OCI-LY7 (cell line): ENCODE measurements at regions not wholly inside any gene's neighbourhood (a gene's known extent, or its start where the extent isn't known, plus 50 kb on each side); places are given as distances from the start of the nearest gene placed in this dataset.

Experiments used
- BruUV-seq: library from RNA; stranded (reverse); fragments of 400-500 nt; replicated peaks from 2 replicates; lab custom pipeline; 2021; lab: Mats Ljungman, UMichigan
- CTCF ChIA-PET: fragments of 300-600 bp; sonication (Branson Sonifier 250); formaldehyde crosslinking; loops from one replicate; lab custom pipeline; 2022; ENCODE audit warnings: antibody characterized with exemption; ENCODE audit not compliant: unreplicated experiment; lab: Charles Lee
- POLR2A ChIA-PET: fragments of 300-600 bp; sonication (Branson Sonifier 250); formaldehyde crosslinking; loops from one replicate; lab custom pipeline; 2022; ENCODE audit warnings: antibody characterized with exemption; lab: Charles Lee
- DNase-seq: peaks from one replicate; pipeline ENCODE4 v3.0.0-alpha.2; 2015; ENCODE audit warnings: low spot score
- H2AFZ ChIP-seq: fragments of 200-600 bp; sonication (generic), shearing (Covaris generic); 2 replicates; pipeline ENCODE4 v1.6.1; 2014; ENCODE audit warnings: mild to moderate bottlenecking, antibody characterized with exemption, low read length, moderate library complexity
- H3K27ac ChIP-seq: fragments of 200-600 bp; sonication (generic); 2 replicates; pipeline ENCODE4 v1.5.1; 2014; ENCODE audit warnings: mixed run types, low read depth, mild to moderate bottlenecking, moderate library complexity, low read length, inconsistent platforms; ENCODE audit not compliant: poor library complexity, severe bottlenecking
- H3K36me3 ChIP-seq: fragments of 200-600 bp; sonication (generic); 2 replicates; pipeline ENCODE4 v1.6.1; 2014; ENCODE audit warnings: mild to moderate bottlenecking, antibody characterized with exemption, low read length, moderate library complexity, mixed read lengths; ENCODE audit not compliant: insufficient read depth
- H3K4me1 ChIP-seq: fragments of 200-600 bp; sonication (generic); 2 replicates; pipeline ENCODE4 v1.5.1; 2014; ENCODE audit warnings: mild to moderate bottlenecking, low read length; ENCODE audit not compliant: insufficient read depth, poor library complexity, severe bottlenecking
- H3K4me2 ChIP-seq: fragments of 200-600 bp; sonication (generic); 2 replicates; pipeline ENCODE4 v1.6.1; 2014; ENCODE audit warnings: mild to moderate bottlenecking, low read length
- H3K4me3 ChIP-seq: fragments of 200-600 bp; sonication (generic); 2 replicates; pipeline ENCODE4 v1.5.1; 2014; ENCODE audit warnings: mild to moderate bottlenecking, low read depth, low read length; ENCODE audit not compliant: poor library complexity, severe bottlenecking
- H3K79me2 ChIP-seq: fragments of 200-600 bp; sonication (generic); 2 replicates; pipeline ENCODE4 v1.6.1; 2016; ENCODE audit warnings: low read depth, mild to moderate bottlenecking, low read length, moderate library complexity, mixed read lengths; ENCODE audit not compliant: insufficient read depth
- H3K9me2 ChIP-seq: fragments of 200-600 bp; sonication (generic); 2 replicates; pipeline ENCODE4 v1.6.1; 2016; ENCODE audit warnings: mild to moderate bottlenecking, low read length, mixed read lengths; ENCODE audit not compliant: insufficient read depth
- H3K9me3 ChIP-seq: fragments of 200-600 bp; sonication (generic); 2 replicates; pipeline ENCODE4 v1.6.1; 2014; ENCODE audit warnings: mild to moderate bottlenecking, mixed run types, low read length, mixed read lengths
- H4K20me1 ChIP-seq: fragments of 200-600 bp; sonication (generic); 2 replicates; pipeline ENCODE4 v1.6.1; 2014; ENCODE audit warnings: mild to moderate bottlenecking, antibody characterized with exemption, low read length, moderate library complexity, mixed read lengths; ENCODE audit not compliant: insufficient read depth
- EZH2phosphoT487 ChIP-seq: fragments of 200-600 bp; sonication (generic); IDR thresholded peaks from 2 replicates; pipeline ENCODE4 v1.6.1; 2018; ENCODE audit warnings: low read depth, borderline replicate concordance, mild to moderate bottlenecking, mixed run types, antibody characterized with exemption, low read length, moderate library complexity, mixed read lengths
- intact Hi-C: fragments of 100-400 bp; cut with micrococcal nuclease; formaldehyde crosslinking; loops from one replicate; pipeline ENCODE4 v1.10.0; 2022; ENCODE audit not compliant: unreplicated experiment
- TF ChIP-seq, protein P1 (sequence below): fragments of 200-600 bp; sonication (generic); conservative IDR thresholded peaks from 2 replicates; pipeline ENCODE4 v1.5.1; 2014; ENCODE audit warnings: mild to moderate bottlenecking, antibody characterized with exemption, low read length, moderate library complexity, mixed read lengths

DNA sequence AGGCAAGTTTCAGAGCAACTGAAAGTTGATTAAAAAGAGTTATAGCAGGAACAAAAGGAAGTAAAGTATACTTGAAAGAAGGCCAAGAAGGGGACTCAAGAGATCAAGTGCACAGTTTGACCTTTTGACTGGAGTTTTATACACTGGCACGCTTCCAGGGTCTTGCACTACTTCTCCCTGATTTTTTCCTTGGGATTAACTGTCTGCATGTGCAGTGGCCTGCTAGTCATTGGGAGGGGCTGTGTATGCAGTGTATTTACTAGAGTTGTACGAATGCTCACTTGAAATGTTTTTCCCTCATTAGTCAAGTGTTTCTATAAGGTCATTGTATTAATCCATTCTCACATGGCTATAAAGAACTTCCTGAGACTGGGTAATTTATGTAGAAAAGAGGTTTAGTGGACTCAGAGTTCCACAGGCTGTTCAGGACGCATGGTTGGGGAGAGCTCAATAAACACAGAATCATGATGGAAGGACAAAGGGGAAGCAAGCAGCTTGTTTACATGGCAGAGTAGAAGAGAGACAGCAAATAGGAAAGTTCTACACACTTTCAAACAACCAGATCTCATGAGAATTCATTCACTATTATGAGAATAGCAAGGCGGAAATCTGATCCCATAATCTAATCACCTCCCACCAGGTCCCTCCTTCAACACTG, 571.8 kb downstream of the ZPLD1 start:
- intact Hi-C loops = no loop called here
- no peaks in the 10 kb centered on the region for H4K20me1 ChIP-seq
- no peak overlapping the region for H3K27ac ChIP-seq
- no peak overlapping the region for H3K4me3 ChIP-seq
- H3K4me1 ChIP-seq = no peaks in the 10 kb centered on the region
- no peak for DNase-seq
- TF ChIP-seq, protein P1, sequence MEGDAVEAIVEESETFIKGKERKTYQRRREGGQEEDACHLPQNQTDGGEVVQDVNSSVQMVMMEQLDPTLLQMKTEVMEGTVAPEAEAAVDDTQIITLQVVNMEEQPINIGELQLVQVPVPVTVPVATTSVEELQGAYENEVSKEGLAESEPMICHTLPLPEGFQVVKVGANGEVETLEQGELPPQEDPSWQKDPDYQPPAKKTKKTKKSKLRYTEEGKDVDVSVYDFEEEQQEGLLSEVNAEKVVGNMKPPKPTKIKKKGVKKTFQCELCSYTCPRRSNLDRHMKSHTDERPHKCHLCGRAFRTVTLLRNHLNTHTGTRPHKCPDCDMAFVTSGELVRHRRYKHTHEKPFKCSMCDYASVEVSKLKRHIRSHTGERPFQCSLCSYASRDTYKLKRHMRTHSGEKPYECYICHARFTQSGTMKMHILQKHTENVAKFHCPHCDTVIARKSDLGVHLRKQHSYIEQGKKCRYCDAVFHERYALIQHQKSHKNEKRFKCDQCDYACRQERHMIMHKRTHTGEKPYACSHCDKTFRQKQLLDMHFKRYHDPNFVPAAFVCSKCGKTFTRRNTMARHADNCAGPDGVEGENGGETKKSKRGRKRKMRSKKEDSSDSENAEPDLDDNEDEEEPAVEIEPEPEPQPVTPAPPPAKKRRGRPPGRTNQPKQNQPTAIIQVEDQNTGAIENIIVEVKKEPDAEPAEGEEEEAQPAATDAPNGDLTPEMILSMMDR = no peak
- TF ChIP-seq EZH2phosphoT487 = no peak
- H3K9me2 ChIP-seq = no peaks in the 10 kb centered on the region
- ChIA-PET POLR2A (interaction anchor here (0.6 kb wide), 1 partner anchor 16 kb away, joined by 3 read pairs; no protein-coding TSS in a partner anchor), CTCF (no interaction called here)
- no peaks in the 10 kb centered on the region for H3K36me3 ChIP-seq
- H3K79me2 ChIP-seq = no peaks in the 10 kb centered on the region
- no peak overlapping the region for H2AFZ ChIP-seq
- no TSS peak for BruUV-seq
- no peak overlapping the region for H3K4me2 ChIP-seq
- H3K9me3 ChIP-seq = no peaks in the 10 kb centered on the region

DNA sequence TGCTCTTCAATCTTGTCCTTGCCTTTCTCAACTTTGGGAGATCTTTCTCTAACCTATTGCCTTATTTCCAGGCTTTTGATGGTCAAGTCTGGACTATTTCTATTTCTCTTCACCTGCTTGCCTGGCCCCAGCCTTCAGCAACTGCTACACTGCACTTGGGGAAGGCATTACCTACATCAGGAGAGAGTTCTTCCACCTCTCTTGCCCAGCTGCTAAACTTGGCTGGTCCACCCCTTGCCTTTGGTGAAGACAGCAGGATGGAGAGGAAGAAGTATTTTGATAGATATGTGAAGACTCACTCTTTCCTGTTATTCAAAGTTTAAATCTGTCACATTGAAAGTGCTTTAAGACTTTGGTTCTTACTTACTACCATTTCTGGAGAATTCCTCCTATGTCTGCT, 574.8 kb downstream of the ZPLD1 start:
- ChIA-PET POLR2A (no interaction called here), CTCF (no interaction called here)

DNA sequence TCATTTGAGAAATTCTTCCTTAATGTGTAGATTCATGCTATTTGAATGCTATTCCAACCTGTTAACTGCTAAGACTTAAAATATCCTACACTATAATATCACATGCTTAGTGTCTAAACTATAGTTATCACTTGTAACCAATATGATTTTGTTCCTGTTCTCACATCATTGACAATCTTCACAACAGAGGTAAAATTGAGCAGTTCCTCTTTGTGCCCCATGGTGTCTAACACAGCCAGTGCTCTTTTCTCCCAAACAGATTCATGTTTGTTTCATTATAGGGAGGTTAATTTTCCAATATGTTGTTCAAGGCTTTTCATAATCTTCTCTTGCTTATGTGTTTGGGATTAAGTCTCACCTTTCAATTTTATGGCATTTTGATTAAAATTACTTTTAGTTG, 591.1 kb downstream of the ZPLD1 start:
- POLR2A ChIA-PET = no interaction called here
- H3K79me2 ChIP-seq = no peaks in the 10 kb centered on the region
- H3K9me3 ChIP-seq = no peaks in the 10 kb centered on the region
- TF ChIP-seq, protein P1 = no peak
- TF ChIP-seq EZH2phosphoT487 = no peak
- H3K4me1 ChIP-seq = no peaks in the 10 kb centered on the region
- no peak overlapping the region for H2AFZ ChIP-seq
- no peaks in the 10 kb centered on the region for H3K36me3 ChIP-seq
- no peak overlapping the region for H3K4me3 ChIP-seq
- H4K20me1 ChIP-seq = no peaks in the 10 kb centered on the region
- BruUV-seq = no TSS peak
- intact Hi-C loops = no loop called here
- H3K4me2 ChIP-seq = no peak overlapping the region
- DNase-seq = no peak
- H3K9me2 ChIP-seq = no peaks in the 10 kb centered on the region
- CTCF ChIA-PET = no interaction called here
- H3K27ac ChIP-seq = no peak overlapping the region

More for the DNA sequence above, 574.8 kb downstream of the ZPLD1 start:
- Histone ChIP-seq H3K36me3 (no peaks in the 10 kb centered on the region), H3K9me2 (no peaks in the 10 kb centered on the region), H3K4me1 (no peaks in the 10 kb centered on the region), H3K27ac (no peak overlapping the region), H3K4me2 (no peak overlapping the region), H3K79me2 (no peaks in the 10 kb centered on the region), H2AFZ (no peak overlapping the region), H3K9me3 (no peaks in the 10 kb centered on the region), H3K4me3 (no peak overlapping the region), H4K20me1 (no peaks in the 10 kb centered on the region)
- intact Hi-C loops = no loop called here
- TF ChIP-seq, protein P1 = no peak
- no peak for TF ChIP-seq EZH2phosphoT487
- no TSS peak for BruUV-seq
- no peak for DNase-seq
